AG04449 (cell line): ENCODE measurements at regions not wholly inside any gene's neighbourhood (a gene's known extent, or its start where the extent isn't known, plus 50 kb on each side); places are given as distances from the start of the nearest gene placed in this dataset.
A peak's percentile ranks its signal among the peaks of the same experiment; 100 is the strongest.

Experiments used
- CTCF ChIA-PET: fragments of 350-600 bp; formaldehyde crosslinking; extraction: SDS; loops from one replicate; lab custom pipeline; 2021; ENCODE audit warnings: antibody characterized with exemption; lab: Yijun Ruan, JAX
- POLR2A ChIA-PET: fragments of 400-600, 350-600 bp; formaldehyde crosslinking; extraction: SDS; loops from one replicate; lab custom pipeline; 2020; ENCODE audit warnings: antibody characterized with exemption, inconsistent platforms; lab: Yijun Ruan, JAX
- DNase-seq: peaks from one replicate; pipeline ENCODE4 v3.0.0-alpha.2; 2010; ENCODE audit warnings: low read depth, low spot score
- H3K4me3 ChIP-seq: 2 replicates; pipeline ENCODE4 v1.5.1; 2011; ENCODE audit warnings: low read depth, mild to moderate bottlenecking, control low read depth, low read length
- CTCF ChIP-seq: IDR thresholded peaks from one replicate; pipeline ENCODE4 v1.5.1; 2011; ENCODE audit warnings: mild to moderate bottlenecking, moderate library complexity, low read length, control low read depth, inconsistent platforms; ENCODE audit not compliant: insufficient read depth; ENCODE audit errors: missing control alignments

GRCh38 chr5:34497470-34497808 is 158.7 kb upstream of the RAI14 start:
- TF ChIP-seq CTCF: no peak
- ChIA-PET POLR2A (interaction anchor here (0.7 kb wide), 1 partner anchor 238 kb away, joined by 4 read pairs; no protein-coding TSS in a partner anchor), CTCF (interaction anchor here (1.0 to 2.2 kb wide), 4 partner anchors 11 to 401 kb away, joined by 3 to 12 read pairs (median 4); no protein-coding TSS in a partner anchor)
- no peak overlapping the region for H3K4me3 ChIP-seq
- no peak for DNase-seq

- H3K4me3 ChIP-seq: no peak overlapping the region
- POLR2A ChIA-PET: interaction anchor here (0.9 to 1.3 kb wide), 3 partner anchors 8 to 13 kb away, joined by 3 to 4 read pairs (median 4); no protein-coding TSS in a partner anchor
- CTCF ChIA-PET: interaction anchor here (0.6 to 2.0 kb wide), 8 partner anchors 10 to 412 kb away, joined by 3 to 8 read pairs (median 4); no protein-coding TSS in a partner anchor
- no peak for TF ChIP-seq CTCF
- DNase-seq: no peak
Observed at GRCh38 chr5:34498572-34498971, 157.6 kb upstream of the RAI14 start.

GRCh38 chr5:34499001-34499734 is 157.0 kb upstream of the RAI14 start:
- POLR2A ChIA-PET: interaction anchor here (0.9 to 1.3 kb wide), 3 partner anchors 8 to 13 kb away, joined by 3 to 4 read pairs (median 4); no protein-coding TSS in a partner anchor
- DNase-seq: peak; percentile 59
- H3K4me3 ChIP-seq: no peak overlapping the region
- TF ChIP-seq CTCF: no peak
- CTCF ChIA-PET: interaction anchor here (0.6 to 2.0 kb wide), 8 partner anchors 9 to 411 kb away, joined by 3 to 8 read pairs (median 4); no protein-coding TSS in a partner anchor

- no peak overlapping the region for H3K4me3 ChIP-seq
- no peak for DNase-seq
- no peak for TF ChIP-seq CTCF
- CTCF ChIA-PET: interaction anchor here (0.9 to 2.0 kb wide), 4 partner anchors 14 to 398 kb away, joined by 3 to 11 read pairs (median 4); no protein-coding TSS in a partner anchor
- POLR2A ChIA-PET: no interaction called here
Observed at GRCh38 chr5:34500236-34500847, 155.8 kb upstream of the RAI14 start.

- H3K4me3 ChIP-seq: no peak overlapping the region
- ChIA-PET CTCF (interaction anchor here (0.9 to 1.8 kb wide), 3 partner anchors 15 to 37 kb away, joined by 3 to 11 read pairs (median 3); no protein-coding TSS in a partner anchor), POLR2A (no interaction called here)
- no peak for TF ChIP-seq CTCF
- no peak for DNase-seq
Observed at GRCh38 chr5:34501016-34501415, 155.1 kb upstream of the RAI14 start.

- no peak overlapping the region for H3K4me3 ChIP-seq
- ChIA-PET CTCF (no interaction called here), POLR2A (no interaction called here)
- no peak for DNase-seq
- TF ChIP-seq CTCF: no peak
Observed at GRCh38 chr5:34501840-34502239, 154.3 kb upstream of the RAI14 start.
